SKM-1 treated with dmso at 0.1 percent for 144 hours (cell line): ENCODE measurements at regions not wholly inside any gene's neighbourhood (a gene's known extent, or its start where the extent isn't known, plus 50 kb on each side); places are given as distances from the start of the nearest gene placed in this dataset.

Experiments used
- DNase-seq: peaks from one replicate; lab custom pipeline; 2025; ENCODE audit not compliant: unreplicated experiment; lab: John Stamatoyannopoulos, UW

DNA sequence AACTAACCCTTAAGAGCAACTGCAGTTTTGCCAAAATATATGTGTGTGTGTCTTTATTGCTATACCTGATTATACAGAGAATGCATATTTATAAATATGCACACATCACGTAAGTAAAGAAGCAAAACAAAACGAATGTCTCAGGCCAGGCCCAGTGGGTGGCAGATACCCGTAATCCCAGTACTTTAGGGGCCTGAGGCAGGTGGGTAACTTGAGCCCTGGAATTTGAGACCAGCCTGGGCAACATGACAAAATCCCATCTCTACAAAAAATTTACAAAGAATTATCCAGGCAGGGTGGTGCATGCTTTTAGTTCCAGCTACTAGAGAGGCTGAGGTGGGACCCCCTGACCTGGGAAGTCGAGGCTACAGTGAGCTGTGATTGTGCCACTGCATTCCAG lies 745.3 kb downstream of the SATB2 start:
- no peak for DNase-seq

DNA sequence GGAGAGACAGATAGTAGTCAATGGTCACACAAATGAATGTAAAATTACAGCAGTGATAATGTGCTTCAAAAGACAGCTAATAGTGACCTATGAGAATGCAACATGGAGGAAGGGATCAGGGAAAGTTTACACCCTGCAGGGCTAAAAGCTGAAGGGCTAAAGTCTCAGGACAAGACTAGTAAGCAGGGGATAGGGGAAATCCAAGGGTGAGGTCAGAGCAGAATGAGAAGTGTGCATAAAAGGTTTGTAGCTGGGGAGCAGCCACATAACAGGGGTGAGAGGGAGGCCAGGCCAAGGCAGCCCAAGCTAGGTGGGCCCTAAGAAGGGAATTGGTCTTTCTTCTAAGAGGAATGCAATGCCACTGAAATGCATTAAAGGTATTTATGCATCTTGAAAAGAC lies 746.3 kb downstream of the SATB2 start:
- DNase-seq: no peak

DNA sequence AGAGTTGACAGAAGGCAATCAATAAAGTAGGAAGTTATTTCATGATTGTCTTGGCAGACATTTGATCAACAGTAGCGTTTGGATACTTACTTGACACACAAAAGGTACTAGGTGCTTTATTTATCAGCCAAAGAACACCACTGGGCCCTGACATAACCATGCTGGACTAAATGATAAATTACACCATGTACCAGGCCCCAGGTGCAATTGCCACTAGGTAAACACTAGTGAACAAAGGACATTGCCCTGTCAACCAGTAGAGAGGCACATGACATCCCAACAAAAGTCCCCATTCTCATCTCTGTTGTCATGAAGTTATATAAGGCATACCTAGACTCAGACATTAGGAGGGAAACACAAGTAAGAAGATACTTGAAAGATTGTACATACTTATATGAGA lies 747.2 kb downstream of the SATB2 start:
- DNase-seq: no peak

DNA sequence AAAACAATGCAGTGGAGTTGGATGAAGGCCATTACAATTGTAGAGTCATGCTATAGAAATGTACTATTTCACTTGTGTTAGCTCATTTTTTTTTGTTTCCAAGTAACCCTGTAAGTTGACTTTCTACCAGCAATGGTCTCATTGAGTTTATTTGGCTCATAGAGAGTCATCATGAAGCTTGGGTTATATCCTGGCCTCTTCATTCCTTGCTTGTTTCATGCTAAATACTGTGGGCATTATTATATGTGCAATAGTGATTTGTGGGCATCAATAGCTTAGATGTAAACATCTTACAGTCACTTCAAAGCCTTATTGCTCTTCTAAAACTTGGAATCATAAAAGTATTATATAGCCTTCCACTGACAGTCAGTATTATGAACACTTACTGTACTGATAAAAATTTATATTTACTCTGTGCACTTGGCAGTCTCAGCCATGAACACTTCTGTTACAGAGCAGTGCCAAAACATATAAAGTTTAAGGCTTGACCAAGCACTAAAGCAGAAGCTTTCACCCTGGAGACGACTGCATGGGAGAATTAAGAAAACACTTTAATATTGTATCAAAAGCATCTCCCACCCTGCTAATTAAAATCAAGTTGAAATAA lies 751.2 kb downstream of the SATB2 start:
- DNase-seq: no peak

DNA sequence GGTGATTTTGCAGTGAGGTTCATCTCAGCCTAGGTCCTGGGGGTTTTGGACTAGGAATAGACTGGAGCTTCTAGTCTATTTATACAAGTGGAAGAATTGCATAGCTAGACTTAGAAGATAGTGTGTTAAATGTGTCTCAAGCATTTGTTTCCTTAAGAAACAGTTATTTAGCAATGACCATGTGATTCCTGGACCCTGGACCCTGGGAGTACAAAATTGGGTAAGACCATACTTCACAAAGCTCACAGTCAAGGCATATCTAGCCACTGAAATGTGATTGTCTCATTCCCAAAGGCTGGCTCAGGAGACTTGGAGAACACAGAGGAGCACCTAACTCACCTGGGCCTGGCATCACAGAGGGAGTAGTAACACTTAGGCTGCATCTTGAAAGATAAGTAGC lies 754.5 kb downstream of the SATB2 start:
- no peak for DNase-seq

DNA sequence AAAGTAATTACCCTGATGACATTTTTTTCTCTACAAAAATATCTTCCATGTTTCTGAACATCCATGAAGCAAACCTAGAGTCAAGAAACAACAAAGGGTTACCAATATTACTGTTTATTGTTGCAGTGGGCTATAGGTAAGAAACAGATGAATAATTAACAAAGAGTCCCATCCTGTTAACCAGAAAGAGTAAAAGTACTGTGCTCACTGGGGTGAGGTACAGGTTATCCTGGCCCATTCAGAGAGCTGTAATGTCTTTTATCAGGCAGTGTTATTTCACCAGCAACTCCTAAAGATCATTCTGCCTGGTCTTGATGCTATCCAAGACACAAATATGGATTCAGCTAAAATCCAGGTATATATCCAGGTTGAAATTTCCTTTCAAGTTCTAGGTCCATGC lies 754.9 kb downstream of the SATB2 start:
- DNase-seq: no peak

DNA sequence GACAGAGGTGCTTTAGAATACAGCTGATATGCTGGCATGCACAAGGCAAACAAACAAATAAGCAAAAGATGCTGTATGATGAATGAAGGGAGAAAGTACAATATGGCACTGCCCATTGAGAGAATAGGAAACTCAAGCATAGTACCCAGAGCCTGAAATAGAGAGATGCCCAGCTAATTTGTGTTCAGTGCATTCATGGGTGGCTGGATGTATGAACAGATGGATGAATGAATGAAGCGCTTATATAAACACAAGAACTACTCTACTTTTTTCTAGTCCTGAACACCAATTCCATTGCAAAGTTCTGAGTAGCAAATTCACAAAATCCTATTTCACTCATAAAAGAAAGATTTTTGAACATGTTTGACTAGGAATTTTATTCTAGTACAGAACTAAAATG lies 756.3 kb downstream of the SATB2 start:
- DNase-seq: no peak

DNA sequence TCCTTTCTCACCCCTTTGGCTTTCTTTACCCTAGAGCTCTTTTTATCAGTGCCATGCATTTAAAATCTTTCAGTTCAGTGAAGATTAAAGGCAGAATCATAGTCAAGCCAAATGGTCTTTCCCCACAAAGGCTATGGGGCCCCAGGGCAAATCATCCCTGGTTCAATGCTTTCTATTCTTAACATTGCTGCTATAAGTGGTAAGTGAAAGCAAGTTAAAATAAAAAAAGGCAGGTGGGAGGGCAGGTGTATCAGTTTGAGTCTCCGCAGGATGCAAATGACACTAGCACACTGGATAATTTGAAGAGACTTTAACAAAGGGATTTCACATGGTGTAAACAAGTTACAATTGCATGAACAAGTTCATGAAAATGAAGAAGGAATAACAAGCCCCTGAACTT lies 757.4 kb downstream of the SATB2 start:
- no peak for DNase-seq

DNA sequence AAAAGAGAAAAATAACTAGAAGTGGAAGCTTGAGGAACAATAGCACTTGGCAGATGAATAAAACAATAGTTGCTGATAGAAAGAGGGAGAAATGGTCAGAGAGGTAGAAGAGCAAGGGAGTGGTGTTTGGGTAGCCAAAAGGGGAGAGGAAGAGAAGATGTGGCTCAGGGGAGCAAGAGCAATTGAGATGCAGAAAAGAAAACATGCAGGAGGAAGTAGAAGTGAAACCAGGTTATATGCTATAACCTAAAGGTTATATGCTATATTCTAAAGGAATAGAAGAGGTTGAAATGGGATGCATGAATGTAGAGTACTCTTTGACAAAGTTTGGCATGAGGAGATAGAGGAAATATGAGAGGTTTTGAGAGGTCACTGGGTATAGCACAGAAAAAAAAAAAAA lies 759.5 kb downstream of the SATB2 start:
- DNase-seq: no peak

DNA sequence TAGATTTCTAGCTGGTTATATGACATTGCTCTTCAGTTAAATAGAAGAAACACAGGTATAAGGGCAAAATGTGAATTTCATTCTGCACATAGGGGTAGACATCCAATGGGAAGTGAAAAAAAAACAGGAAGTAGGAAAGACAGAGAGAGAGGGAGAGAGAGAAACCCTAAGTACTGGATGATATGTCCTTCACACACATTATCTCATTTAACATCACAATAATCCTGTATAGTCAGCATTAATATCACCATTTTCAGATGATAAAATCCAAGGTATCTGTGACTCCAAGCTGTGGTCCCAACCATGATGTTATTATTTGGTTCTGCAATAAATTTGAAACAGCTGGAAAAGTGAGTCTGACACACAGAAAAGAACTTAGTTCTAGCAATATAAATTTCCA lies 759.9 kb downstream of the SATB2 start:
- no peak for DNase-seq

DNA sequence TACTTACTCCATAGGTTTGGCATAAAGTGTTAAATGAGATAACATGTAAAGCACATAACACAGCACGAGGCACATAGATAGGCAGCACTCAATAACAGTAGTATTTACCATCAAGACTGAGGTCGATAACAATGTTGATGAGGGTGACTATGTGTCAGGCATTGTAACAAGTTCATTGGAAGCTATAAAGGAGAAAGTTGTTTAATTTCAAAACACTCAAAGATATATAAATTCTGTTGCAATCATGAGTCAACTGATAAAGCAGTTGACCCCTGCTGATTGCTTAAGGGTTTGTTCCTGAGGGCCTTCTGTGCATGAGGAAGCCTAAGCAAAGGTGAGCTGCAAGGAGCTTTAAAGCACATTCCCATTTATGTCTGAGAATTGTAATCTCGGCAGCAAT lies 760.5 kb downstream of the SATB2 start:
- DNase-seq: no peak

DNA sequence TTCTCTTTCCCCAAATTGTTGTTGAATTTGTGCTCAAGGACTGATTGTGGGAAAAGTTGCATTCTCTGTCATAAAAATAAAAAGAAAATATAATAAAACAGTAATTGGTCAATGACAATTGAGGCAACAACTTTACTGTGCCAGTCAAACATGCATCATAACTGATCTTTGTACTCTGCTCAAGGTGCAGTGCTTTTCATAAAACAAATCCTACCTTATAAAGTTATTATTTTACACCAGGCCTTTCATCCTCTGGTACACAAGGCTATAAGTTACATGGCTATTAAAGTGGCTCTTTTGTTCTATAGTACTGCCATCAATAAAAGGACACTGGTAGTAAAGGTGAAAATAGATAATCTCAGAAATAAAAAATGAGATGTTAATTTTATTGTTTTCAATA lies 761.9 kb downstream of the SATB2 start:
- no peak for DNase-seq

DNA sequence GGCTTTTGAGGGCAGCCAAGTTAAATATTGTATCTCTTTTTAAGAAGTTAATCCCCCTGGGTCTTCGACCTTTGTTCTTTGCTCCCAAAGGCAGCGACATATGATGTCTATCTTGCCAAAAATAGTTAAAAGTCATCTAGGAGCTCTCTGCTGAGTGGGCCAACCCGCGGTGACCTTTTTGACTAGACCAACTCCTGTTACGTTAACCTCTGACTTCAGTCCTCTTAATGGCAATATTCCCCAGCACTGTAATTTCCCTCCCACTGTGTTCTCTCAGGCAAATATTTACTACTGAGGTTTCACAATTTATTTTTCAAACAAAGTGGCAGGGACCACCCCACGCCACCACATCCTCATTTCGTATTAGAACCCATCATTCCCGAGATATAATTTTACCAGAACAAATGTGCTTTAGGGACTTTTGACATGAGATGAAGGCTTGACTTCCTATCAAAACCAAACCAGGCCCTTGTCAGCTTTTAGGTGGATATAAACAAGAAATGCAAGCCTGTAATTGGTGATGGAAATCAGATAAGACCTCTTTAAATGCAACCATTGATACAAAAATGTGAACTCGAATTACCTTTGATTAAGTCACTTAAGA lies 764.7 kb downstream of the SATB2 start:
- no peak for DNase-seq

DNA sequence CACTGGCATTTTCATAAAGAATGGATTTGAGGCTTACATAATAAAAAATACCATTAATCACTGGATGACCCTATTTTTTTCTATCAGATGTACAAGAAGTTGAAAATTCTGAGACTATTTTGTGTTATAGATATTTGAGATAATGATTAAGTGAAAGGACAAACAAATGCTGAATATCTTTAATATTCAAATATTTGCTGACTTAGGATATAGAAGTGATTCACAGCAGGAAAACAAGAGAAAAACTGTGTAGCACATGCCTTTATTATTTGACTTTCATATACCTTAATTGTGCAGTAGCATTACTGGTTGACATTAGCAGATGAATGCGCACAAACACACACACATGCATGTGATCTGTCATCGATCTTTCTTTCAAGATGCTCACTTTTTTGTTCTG lies 766.5 kb downstream of the SATB2 start:
- no peak for DNase-seq

DNA sequence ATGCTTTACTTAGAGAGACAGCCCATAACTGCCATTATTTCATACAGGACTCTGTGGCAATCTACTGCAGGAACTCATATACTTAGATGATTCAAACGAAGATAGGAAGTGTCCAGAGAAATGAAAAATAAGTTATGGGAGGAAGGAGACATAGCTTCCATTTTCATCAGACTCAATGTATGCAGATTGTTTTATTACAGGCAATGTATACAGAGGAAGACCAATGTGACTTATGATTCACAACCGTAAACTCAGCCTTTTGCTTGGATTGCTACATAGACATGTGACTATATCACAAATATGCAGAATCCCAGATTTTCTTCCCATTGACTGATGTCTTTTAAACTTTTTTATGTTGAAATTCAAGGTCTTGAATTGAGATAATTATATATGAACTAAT lies 793.4 kb downstream of the SATB2 start:
- DNase-seq: no peak

DNA sequence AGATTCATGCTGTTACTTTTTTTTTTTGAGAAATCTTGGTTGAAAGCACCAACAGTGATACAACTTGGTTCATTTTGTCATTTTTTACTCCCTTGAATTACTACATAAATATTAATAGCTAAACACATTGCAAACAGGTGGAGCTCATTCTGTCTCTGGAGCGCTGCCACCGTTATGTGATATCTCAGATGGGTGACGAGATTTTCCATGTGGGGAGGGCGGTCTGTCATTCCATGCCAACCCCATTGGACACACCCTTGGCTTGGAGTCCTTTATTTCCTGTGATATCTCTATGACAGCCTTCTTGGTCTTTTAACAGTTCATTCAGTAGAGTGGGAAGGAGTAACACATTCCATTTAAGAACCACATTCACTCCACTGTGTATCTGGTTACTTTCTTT lies 794.8 kb downstream of the SATB2 start:
- no peak for DNase-seq

DNA sequence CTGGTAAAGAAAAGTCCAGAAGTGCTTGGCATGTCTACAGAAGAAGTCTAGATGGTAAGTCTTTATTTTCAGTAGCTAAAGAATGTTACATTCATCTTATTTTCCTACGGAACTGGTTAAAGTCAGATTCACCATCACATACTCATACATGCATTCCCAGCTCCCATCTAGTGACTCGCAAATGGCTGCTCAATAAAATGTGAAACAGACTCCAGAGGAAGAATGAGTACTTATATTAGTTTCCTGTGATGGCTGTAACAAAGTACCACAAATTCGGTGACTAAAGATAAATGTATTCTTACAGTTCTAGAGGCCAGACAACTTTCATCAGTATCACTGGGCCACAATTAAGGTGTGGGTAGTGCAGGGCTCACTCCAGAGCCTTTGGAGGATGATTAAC lies 797.2 kb downstream of the SATB2 start:
- no peak for DNase-seq

DNA sequence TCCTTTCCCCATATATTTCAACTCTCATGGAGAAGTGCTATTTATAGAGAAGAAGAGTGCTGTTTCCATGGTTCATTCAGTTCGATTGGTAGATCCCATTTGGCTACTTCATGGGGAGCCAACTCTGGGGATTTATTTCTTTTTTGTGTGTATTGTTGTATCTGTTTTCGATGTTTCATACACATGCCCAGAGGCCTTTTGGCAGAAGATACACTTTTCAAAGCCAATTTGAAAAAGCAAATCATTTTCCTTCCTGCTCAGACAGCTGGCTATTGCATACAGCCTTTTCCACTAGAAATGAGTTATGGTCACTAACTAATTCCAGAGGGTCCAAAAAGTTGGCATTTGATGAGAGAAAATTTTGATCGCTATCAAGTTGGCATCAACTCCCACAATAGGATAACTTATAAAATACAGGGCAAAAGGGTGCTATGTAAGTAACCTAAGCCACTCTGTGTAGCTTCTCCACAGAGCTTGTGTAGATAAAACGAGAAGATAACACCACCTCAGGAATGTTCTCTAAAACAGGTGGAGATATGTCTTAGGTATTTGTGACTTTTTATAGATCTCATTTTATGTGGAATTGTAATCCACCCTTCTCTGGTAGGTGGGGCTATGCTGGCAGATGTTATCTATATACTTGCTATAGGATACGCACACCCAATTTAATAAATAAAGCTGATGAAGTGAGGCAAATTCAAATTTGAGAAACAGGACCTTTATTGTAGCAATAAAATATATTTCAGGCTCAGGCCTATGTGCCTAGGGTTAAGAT lies 798.5 kb downstream of the SATB2 start:
- no peak for DNase-seq

DNA sequence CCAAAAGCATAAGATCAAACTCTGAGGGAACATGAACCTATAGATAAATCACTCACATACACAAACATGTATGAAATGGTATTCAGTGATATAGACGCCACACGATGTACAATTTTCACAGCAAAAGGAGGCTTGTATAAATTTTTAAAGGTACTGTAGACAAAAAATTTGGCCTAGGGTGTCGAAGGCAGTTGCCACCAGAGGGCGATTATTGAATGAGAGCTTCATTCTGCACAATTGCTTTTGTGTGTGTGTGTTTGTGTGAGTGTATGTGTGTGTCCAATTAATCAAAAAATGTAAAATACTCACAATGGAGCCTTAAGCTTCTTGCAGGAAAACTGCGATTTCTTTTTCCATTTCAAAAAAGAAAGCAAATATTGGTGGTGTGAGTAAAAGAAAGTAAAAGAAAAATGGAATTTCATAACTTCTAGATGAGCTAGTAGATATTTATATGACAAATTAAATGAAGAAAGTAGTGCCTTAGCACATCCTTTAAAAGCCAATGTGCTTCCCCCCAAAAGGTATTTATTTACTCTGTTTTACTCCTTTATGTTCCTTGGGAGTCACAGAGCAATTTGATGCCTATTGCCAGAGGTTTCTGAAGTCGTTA lies 800.1 kb downstream of the SATB2 start:
- no peak for DNase-seq

DNA sequence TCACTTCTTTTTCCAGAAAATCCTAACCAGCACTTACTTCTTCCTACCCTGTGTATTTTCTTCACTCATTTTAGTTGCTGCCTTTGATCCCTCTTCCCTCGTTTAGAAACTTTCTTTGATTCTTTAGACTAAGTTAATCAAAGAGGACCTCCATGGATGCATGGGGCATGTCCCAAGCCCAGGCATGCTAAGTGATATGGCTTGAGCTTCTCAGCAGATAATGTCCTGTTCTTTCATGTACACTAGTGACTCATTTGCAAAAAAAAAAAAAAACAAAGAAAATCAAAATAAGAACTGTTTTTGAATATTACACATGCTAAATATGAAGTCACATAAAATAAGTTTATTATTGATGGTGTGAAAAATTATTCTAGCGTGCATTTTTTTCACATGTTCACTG lies 800.9 kb downstream of the SATB2 start:
- DNase-seq: no peak

DNA sequence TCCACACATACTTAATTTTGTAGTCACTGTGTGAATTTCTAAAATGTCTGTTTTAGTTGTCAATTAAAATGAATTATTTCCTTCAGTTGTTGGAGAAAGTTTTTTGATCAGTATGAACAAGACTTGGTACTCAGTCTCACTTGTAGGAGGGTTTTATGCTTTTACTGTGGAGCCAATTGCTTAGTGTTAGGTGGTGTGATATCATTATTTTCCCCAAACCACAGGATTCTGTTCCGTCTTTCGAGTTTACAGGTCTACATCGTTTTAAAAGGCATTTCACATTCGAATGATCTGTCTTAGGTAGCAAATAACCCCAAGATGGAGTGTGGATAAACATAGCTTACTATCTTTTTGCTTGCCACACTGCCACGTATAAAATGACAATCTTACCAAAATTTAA lies 803.1 kb downstream of the SATB2 start:
- DNase-seq: no peak

DNA sequence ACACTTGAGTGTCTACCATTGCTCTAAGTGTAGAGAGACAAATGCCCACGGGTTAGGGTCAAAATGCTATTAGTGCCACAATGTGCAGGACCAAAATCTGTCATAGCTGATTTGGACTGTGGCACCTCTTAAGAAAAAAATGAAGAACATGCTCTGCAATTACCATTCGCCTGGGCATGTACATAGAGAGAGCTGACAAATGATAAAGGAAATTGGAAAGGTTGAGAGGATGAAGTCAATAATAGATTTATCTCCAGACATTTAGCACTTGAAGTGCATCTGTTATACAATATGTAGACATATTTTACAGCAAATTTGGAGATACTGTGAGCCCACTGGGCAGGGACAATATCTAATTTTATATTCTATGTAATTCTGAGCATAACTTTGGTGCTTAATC lies 804.4 kb downstream of the SATB2 start:
- no peak for DNase-seq
